DMS53 treated with DMSO at 0.1 percent for 48 hours (cell line): ENCODE measurements at regions not wholly inside any gene's neighbourhood (a gene's known extent, or its start where the extent isn't known, plus 50 kb on each side); places are given as distances from the start of the nearest gene placed in this dataset.

Experiments used
- DNase-seq: peaks from one replicate; lab custom pipeline; 2025; ENCODE audit not compliant: unreplicated experiment; lab: John Stamatoyannopoulos, UW

DNA sequence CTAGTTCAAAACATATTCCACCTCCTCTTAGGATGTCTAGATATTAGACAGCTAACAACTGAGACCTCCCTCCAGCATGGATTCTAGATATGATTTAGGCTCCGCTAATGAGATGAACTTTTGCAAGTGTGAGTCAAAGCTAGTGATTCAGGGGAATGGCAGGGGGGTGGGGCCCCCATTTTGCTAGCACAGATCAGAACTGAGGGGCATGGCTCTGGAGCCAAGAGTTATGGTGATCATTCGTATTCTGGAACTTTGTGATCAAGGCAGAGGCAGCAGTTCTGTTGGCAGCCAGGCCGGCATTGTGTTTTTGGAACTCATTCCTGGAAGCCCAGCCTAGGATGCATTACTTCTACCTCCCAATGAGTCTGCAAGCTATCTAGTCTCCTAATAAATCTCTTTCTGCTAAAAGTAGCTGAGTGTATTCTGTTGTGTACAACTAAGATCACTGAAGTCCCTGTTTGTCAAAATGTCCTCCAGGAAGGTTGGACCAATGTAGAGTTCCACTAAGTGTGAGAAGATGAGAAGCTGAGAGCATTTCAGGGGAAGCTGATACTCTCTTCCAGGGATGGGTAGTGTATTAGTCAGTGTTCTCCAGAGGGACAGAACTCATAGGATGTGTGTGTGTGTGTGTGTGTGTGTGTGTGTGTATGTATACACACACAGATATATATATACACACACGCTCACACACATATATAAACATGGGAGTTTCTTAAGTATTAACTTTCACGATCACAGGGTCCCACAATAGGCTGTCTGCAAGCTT, 312.7 kb downstream of the TLE3 start:
- DNase-seq, result no peak

DNA sequence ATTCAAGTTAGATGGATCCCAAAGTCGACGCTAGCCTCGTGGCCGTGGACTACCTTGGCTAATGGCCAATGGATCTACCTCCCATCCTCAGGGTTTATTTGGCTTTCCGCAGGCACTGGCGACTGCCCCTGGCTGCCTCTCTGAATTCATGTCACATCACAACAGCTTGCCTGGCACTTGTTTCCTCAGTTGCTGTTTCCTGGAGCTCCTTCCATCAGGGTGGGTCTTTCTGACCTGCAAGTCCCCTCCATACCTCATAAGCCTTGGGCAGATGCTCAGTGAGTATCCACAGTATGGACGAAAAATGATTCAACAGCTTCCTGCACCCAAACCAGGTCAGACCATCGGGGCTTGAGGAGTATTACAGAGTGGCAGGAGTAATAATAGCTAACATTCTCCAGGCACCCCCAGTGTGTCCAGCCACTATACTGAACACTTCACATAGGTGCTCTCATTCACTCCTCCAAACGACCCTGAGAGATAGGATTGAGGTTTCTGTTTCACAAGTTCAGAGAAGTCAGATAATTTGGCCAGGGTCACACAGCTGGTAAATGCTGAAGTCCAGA, 311.5 kb downstream of the TLE3 start:
- DNase-seq, result no peak

DNA sequence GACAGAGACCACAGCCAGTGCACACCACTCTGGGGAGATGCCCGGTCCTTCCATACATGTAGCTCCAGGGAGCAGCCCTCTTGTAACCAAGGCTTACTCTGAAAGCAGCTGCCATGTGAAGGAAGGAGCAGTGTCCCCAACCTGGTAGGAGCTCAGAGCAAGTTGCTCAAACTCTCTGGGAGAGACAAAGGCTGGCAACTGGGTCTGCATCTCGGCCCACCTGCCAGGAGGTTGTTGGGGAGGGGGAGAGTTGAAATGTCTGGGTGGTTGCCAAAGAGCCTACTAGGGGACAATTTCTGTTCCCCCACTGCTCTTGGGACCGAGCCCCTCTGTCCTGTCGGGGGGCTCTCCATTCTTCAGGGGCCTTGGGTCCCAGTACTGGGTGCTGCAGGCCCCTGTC, 309.9 kb downstream of the TLE3 start:
- no peak for DNase-seq

DNA sequence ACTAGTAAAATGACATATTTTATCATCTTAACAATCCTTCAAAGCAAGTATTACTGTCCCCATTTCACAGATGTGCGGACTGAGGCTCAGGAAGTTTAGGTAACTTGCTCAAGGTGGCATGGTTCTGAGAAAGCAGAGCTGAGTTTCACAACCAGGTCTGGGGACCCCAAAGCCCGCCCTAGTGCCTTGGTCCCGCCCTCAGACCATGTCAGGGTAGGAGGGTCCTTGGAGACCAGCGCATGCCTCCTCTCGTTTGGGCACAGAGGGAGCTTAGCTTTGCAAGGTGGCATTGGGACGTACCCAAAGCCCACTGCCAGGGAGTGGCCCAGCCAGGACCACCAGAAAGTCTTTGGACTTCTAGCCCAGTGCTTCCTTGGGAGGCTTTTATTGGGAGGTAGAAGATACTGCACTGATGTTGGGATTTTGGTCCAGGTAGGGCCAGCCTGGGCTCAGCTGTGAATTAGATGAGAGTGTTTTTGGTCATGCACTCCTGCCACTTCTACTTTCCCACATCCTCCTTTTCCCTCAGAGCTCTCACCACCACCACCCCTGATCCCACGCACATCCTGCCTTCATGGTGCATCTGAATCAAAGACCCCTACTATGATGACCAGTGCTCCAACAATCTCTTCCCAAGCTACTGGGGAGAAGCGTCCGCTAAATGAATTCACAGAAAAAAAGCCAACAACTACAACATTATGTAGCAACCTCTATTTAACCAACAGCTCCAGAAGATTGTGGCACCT, 307.9 kb downstream of the TLE3 start:
- no peak for DNase-seq

DNA sequence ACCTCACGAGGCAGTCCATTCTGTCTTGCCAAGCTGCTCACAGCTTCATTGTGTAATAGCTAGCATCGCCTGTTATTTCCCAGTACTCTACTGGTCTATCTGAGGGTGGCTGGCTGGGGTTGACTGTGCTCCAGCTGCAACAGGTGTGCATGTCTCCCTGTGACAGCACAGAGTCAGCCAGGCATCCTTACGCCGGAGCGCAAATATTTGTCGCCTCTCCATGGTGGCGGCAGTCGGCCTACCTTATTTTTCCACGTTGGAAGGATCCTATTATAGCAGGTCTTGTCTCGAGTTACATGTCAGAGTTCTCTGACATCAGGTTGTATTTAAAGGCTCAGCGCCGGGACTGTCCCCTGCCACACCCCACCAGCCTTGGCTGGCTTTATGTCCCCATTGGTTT, 307.1 kb downstream of the TLE3 start:
- DNase-seq, result no peak

DNA sequence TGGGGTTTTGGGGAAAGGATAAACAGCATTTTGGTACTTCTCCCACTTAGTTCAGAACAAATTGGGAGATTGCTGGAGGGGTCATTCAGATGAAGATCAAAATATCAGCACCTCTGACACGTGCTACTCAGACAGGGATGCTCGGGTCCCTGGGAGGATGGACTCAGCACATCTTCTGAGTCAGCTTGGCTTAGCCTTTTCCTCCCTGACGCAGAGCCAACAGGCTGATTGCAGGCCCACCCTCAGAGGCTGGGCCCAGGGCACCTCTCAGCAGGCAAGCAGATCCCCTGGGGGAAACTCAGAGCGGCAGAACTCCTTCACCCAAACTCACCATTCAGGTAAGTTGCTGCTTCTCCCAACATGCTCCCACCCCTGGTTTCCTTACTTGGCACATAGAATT, 304.9 kb downstream of the TLE3 start:
- DNase-seq, result no peak

DNA sequence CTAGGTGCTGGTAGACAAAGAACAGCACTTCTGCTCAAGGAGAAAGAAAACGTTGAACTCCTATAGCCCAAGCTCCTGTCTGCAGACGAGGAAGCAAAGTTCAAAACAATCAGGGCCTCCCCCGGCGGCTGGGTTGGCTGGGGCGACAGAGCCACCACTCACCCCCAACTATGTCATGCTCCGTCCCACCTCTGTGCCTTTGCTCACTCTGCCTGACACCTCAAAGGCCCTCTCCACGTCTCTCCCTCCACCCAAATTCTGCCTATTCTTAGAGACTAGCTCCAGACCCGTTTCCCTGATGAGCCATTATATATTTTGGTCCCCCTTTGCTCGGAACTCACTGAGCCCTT, 304.3 kb downstream of the TLE3 start:
- DNase-seq, result no peak

DNA sequence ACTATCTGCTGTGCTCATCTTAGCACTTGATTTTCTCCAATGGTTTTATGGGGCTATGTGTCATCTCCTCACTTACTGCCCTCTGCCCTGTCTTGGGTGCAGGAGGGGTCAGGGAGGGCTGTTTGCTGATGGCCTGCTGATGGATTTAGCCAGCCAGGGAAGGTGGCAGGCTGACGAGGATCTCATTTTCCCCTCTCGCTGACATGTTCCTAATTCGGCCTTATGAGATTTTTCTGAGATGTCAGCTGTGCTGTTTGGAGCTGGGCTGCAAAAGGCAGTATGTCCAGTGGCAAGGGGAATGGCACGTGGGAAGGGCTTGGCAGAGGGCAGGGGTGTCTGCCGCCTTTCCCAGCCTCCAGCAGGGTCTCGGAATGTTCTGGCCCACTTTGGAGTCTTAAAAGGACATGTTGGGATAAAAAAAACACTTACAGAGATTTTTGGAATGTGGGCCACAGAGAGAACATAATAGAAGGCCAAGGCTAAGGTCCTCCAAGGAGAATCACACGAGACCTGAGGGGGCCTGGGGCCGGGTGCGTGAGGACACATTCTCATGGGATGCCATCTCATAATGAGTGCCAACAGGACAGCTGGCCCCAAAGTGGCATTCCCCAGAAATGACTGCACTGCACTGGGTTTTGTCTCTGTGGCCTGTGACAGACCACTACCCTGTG, 303.8 kb downstream of the TLE3 start:
- DNase-seq, result no peak

DNA sequence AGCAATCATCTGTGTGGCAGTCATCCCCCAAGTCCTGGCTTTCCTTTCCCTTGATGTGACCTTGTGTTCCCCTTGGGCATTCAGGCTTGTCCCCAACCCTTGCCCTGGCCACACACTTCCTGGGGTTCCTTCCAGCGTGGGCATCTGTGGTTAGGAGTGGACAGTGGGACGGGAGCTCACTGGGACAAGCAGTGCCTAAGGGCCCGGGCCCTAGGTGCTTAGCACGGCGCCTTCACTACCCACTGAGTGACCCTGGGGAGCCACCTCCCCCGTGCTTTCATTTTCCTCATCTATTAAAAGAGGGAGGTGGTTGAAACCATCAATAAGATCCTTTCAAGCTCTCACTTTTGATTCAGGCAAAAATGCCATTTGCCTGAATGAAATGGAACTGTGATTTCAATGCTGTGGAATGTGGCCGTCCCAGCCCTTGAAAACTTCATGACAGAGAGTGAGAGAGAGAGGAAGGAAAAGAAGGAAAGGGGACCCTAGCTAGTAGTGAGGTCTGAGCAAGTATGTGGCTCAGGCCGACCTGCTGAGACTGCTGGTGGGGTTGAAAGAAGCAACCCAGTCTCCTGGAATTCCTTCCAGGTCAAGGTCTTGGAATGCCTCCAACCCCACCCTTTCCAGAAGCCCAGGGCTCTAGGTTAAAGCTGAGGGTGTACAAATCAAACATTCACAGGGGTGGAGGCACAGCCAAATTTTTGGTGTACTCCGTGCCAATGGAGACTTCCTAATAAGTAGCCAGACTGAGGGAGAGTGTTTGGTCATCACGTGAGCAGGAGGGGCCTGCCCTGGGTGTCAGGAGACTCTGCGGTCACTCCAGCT, 302.9 kb downstream of the TLE3 start:
- DNase-seq, result no peak

DNA sequence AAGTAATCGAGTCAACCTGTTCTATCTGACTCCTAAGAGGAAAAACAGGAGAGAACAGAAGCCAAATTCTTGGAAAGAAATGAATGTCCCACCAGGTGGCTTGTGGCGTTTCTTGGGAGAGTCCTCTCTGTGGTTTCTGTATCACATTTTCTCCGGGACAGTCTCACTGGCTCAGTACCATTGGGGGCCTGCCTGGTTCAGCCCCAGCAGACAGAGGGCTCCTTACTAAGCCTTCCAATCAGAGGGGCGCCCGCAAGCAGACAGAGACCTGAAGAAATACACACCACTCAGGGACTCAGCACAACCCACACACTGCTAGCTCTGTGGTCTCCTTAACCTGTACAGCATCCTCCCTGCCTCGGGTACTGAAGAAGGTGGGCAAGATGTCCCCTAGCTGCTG, 302.1 kb downstream of the TLE3 start:
- no peak for DNase-seq

DNA sequence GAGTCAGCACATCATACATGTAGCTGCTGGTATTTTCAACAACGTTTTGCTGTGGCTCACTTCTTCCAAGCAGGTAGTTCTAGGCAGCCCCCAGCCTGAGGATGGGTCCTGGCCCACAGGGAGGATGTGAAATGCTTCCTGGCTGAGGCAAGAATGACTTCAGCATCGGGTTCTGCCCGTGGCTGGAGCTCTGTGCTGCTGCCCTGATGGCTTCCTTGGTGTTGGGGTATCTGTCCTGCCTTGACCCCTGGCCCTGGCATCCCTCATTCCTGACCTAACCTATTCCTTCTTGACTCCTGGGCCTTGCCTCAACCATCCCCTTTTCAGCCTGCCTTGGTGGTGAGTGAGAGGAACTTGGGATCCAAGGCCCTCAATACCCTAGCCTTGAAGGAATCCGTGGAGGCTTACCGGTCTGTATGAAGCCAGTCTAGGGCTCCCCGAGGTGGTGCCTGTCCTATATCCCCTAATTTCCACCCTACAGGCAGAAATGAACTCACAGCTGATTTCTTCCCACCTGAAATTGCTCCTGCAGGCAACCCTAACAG, 300.6 kb downstream of the TLE3 start:
- DNase-seq, result no peak

DNA sequence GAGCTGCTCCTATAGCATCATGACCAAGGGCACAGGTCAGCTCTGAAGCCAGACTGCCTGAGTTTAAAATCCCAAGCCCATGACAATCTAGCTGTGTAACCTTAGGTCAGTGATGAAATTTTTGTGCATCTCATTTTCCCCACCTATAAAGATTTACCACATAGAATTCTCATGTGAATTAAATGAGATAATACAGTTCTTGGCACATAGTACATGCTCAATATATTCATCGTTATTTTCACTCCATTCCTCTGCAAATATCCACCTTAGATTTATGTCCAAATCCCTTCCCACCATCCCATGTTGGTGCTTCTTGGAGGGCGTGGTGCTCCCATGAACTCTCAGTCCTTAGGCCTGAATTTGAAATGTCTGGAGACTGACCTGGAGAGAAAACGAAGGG, 300.1 kb downstream of the TLE3 start:
- DNase-seq, result no peak

DNA sequence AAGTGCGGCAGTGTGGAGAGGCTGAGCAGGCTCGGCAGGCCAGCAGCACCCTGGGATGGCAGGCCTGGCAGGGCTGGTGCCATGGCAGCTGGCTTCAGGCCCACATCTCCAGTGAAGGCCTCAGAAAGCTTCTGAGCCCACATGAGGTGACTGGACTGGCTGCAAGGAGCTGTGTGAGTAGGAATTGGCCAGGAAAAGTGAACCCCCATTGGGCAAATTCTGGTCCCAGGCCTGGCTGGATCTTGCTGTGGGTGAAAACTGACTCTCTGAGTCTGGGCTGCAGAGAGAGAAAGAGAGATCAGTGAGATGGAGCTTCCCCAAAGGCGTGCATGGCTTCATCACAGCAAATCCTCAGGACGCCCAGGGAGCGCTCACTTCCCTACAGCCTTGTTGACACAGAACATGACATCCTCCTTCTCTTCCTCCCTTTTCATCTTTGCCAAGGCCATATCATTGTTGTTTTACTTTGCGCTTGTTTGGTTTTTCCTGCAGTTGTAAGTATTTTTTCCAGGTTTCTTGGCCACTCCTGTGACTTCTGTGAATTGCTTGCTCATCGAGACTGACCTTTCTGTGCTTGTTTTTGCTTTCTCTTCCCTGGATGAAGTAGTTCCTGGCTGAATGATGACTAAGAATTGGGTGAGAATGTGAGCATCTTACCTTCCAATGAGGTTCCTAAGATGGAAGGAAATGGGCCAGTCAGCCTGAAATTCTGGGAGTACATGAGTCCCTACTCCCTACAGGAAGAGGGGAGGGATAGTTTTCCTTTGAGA, 299.1 kb downstream of the TLE3 start:
- DNase-seq, result no peak

DNA sequence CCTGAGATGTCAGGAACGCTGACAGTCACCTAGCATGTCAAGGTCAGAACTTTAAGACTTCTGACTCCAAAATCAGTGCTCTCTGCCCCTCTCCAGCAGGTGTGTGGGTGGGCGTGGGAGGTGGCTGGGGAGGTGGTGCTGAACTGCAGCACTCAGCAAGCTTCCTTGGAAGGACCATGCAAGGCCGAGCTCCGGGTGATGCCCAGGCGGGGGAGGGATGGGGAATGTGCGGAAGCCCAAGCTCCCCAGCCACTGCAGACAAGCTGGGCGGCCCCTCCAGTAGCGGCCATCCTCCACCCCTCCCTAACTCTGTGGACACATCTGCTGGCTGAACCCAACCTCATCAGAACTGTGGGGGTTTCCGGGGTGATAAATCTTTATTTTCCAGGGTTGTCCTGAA, 296.6 kb downstream of the TLE3 start:
- DNase-seq, result no peak

DNA sequence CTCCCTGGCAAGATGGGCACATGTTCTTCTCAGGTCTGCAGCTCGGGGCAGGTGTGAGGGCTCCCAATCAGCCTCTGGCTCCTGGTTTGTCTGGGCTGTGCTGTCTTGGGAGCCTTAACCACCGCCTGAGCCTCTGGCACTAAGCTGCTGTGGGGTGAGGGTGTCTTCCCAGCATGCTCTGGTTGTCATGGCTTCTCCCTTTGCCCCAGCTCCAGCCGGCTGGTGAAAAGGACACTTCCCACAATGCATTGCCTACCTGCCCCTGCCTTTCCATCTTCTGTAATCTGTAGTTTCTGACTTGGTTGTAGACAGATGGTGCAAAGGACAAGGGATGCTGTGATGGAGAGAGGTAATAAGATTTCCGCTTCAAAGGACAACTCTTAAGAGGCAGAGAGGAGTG, 295.3 kb downstream of the TLE3 start:
- no peak for DNase-seq

DNA sequence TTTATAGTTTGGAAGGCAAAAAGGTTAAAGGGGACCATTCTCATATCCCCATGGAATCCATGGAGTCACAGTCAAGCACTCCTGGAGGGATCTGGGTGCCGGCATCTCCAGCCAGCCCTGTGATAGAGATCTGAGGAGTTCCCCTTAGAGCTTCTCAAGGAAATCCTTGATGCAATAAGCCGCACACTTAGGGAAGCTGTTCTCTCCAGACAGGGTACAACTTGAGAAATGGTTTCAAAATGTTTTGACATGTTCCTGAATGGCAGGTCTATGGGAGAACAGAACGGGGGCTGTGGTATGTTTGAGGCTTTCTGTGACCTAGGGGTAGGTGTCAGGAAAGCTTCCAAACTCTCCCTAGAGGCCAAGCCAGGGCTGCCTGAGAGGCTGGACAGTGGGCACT, 292.9 kb downstream of the TLE3 start:
- DNase-seq, result no peak

DNA sequence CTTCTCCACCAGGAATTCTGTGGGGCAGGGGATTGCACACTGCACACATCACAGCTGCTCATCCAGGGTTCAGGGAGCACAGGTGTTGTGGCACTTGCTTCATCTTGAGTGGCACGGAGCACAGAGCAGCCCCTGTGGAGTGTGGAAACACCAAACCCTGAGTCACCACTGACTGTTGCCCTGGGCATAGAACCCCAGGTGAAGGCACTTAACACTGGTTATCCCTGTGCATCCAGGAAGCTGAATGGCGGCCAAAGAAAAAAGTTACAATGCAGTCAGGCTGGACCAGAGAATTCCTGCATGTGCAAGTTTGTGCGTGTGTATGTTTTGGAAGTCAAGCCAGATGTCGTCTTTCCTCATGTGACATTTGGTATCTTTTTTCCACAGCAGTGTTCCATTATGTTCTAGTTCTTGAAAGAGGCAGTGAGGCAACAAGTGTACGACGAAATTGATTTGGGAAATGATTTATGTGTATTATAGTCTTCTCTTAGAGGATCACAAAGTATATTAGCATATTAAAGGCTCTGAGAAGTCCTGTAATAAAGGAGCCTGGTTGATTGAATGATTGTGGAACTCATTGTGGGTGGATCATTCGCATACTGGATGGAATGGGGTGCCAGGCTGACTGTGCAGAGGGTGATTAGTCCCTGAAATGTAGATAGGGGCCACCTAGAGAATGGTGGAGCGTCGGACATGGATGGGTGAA, 292.3 kb downstream of the TLE3 start:
- peak; percentile 49 for DNase-seq

DNA sequence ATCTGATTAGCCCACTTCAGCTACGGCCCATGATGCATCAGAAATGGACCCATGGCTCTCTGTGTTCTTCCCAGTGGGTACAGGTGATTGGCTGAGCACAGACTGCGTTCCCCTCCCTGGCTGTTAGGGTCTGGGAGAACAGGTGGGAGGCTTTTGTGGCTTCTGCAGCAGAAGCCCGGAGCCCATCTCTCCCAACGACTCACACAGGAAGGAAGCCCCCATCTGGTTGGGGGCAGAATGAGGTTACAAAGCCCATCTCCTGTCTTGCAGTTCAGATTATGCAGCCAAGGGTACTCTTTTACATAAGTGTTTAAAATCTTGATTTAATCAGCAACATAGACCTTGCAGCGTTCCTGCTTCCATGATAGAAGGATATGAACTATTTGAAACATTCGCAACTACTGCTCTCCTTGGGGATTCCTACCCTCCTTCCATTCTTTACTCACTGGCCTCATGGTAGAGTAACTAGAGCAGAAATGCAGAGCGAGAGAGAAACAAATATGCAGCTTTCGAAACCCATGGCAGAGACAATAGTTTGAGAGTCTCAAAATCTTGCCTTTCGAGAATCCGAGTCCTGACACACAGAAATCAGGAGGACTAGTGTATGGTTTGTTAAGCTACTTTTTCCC, 291.3 kb downstream of the TLE3 start:
- no peak for DNase-seq

DNA sequence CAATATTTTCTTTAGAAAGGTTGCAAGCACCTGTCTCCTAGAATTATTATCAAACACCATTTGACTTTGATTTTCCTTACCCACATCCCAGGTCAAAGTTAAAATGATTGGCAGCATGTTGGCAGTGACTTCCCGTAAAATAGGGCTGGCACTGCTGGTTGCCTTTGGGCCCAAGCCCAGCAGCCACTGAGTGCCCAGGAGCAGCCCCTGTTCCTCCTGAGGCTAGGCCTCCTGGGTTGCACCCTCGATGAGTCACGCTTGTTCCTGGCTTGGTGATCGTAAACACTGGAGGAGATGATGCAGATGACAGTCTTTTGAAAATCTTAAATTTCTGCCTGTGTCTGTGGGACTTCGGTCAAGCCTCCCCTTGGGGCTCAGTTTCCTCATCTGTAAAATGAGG, 290.0 kb downstream of the TLE3 start:
- no peak for DNase-seq
